Pons (tissue), 1 donor: ENCODE measurements at regions not wholly inside any gene's neighbourhood (a gene's known extent, or its start where the extent isn't known, plus 50 kb on each side); places are given as distances from the start of the nearest gene placed in this dataset.

ENCODE experiments used
- DNase-seq: peaks from one replicate; pipeline ENCODE4 v3.0.0-alpha.2; 2016; ENCODE audit warnings: low spot score

DNA sequence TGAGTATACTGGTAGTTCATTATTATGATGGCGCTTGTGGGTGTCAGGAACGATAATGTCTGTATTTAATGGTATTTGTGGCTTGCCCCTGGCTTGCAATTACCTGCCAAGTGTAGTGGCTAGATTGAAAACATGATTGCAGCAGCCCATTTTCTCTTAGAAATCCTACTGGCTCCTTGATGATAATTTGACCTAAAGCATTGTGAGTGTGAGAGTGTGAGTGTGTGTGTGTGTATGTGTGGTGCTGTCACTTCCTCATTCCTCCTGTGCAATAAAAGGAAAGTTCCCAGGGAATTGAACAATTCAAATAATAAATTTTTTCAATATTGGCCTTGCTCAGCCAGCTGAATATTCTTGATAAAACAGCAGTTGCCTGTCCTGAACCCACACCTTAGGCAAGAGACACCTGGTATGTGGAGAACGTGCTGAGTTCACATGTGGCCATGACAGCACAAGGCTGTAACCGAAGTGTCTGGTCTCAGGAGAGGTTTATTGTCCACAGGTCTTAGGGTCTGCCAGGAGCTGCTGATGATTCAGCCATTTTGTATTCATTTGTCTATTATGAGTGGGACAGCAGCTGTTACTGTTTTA lies 193.3 kb downstream of the CD47 start:
- no peak for DNase-seq

DNA sequence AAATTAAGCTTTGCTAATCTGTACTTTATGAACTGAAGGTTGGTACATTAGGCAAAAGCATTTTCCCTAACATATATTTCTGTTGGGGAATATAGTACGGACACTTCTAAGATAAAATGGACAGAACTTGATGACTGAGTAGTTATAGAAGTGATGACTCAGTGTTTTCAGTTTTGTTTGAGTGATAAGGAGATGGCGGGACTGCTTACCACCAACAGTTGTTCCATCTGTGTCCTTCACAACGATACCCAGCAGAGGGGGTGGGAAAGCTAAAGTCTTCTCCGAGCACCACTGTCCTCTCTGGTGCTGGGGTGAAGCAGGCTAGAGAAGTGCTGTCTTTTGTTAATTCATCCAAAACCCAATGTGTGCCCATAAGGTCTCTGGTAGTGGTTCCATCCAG lies 195.8 kb downstream of the CD47 start:
- no peak for DNase-seq

DNA sequence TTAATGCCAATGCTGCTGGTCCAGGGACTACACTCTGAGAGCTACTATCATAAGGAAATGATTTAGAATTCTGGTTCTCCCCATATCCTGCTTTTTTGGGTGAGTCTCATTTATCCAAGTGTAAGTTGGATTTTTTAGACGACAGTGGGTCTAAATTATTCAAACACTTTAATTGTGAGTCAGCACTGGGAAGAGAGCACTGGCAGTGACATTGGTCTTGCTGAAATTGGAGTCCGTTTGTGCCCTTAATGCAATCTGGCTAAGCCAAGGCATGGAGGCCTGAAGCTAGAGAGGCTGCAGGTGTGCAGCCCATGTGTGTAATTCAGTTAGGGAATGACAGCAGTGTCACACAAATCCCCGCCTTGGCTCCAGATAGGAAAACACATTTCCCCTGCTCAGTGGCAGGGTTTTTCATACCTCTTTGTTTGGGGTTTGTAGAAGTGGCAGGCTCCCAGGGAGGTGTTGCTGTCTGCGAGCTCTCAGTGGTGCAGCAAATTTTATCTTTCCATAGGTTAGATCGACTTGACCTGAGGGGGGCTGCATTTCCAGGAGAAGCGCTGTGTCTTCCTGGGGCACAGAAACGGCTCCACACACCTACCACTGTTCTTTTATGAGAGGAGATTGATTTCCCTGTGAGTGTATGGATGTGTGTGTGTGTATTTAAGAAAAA lies 197.7 kb downstream of the CD47 start:
- DNase-seq: no peak

- DNase-seq: no peak
Measured at GRCh38 chr3:107884719-107885460, 205.9 kb downstream of the CD47 start.

DNA sequence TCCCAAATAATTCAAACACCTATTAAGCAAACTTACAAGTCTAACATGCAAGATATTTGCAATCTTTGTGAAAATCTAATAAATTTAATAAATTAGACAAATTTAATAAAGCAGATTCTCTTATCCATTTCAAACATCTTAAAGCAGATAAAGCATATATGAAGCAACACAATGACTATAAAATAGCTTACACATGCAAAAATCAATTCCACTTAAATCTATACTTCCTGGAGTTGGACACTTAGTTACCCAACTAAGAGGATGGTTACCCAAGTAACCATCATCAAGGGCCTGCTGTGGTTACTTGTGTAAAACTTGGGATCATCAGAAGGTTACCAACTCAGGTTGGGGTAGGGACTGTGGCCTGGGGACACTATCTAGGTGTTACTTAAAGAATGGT lies 206.8 kb downstream of the CD47 start:
- DNase-seq: no peak

GRCh38 chr3:107882881-107883280 lies 207.9 kb downstream of the CD47 start:
- no peak for DNase-seq

DNA sequence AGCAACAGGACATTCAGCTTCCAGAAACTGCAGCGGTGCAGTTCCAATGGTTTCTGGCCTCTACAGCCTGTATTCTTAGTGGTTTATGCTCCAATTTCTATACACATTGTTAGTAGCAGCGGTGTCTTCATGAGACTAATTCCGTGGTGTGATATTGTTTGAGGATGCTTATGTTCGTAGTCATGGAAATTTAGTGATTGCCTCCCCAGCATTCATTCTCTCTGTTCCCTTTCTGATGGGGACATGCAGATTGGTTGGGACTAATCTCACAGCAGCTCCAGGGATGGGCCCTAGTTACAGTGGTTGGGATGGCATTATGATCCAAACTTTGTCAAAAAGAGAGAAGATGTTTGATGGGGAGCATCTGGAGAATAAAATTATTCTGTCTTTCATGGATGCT lies 208.6 kb downstream of the CD47 start:
- DNase-seq: no peak

DNA sequence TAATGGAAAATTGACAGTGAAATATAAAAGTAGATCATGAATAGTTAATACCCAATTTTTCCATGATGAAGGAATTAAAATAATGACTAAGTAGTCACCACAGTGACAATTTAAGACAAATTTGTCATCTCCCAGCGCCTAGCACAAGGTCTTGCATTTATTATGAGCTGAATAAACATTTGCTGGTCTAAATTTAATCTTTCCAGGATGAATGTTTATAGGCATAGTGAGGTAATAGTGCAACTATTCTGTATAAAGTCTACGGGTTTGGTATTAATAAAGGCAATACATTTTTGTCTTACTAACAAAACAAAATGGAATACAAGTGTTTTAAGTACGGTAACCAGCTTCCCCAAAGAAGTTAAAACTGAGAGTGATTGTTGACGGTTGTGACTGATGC lies 209.3 kb downstream of the CD47 start:
- DNase-seq: no peak

DNA sequence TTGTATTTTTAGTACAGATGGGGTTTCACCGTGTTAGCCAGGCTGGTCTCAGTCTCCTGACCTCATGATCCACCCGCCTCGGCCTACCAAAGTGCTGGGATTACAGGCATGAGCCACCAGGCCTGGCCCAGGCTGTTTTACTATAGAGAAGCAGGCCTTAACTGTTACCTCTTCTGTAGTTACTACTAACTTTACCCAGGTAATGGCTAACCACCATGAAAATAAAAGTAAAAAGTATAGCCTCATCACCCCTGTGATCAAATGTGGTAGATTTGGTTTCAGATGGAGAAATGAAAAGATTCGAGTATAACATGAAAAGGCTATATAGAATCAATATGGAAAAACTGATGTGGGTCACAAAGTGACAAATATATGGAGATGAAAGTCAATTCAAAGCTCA lies 210.1 kb downstream of the CD47 start:
- no peak for DNase-seq

DNA sequence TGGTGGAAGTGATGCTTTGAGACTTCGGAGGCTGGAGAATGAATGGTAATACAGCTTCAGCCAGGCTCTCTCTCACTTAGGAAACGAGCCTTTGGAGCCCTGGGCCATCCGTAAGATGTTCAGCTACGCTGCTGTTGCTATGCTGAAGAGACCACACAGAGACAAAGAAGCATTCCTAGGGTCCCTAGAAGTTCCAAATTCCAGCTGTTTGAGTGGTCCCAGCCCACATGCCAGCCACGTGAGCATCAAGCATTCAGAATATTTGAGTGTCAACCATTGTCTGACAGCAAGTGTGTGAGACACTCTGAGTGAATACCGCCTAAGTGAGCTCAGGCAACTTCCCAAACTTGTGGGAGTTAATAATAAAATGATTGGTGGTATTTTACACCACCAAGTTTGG lies 212.9 kb downstream of the CD47 start:
- DNase-seq: no peak

DNA sequence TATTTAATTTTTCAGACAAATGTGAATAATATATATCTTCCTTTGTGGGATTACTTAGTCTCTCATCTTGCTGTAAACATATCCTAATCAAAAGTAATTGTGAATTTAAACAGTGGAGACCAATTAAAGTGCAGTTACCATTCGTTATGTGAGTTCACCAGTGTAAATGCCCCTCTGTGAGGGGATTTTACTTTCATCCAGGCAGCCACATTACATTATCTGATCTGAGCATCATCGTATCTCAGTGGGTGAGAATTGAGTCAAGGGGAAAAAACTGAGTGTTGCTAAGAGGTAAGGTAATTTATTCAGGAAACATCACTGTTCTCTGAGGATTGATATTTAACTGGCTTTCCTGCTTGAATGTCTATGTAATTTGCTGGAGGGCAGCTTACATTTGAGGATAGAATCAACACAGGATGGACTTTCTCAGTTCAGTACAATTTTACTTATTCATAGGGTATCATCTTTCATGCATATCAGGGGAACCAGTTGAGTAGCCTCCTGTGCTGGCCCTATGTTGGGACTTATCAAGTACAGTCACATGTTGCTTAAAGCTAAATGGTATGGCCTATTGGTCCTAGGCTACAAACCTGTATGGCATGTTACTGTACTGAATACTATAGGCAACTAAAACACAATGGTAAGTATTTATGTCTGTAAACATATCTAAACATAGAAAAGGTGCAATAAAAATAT lies 219.7 kb downstream of the CD47 start:
- DNase-seq: no peak

DNA sequence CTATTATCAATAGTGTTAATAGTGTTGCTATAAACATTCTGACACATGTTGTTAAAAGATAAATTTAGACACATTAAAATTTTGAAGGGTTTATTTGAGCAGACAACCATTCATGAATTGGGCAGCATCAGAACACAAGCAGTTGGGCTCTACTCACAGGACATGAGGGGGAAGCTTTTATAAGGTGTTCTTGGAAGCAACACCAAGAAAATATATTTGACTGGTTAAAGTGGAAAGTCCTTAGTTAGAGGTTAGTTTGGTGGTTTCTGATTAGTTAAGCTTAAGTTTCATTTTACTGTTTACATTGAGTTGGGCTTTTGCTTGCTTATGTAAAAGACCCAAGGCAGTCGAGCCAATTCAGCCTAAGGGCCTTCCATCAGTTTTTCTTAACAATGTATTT lies 220.7 kb downstream of the CD47 start:
- no peak for DNase-seq

GRCh38 chr3:107868449-107868848 lies 222.4 kb downstream of the CD47 start:
- no peak for DNase-seq

DNA sequence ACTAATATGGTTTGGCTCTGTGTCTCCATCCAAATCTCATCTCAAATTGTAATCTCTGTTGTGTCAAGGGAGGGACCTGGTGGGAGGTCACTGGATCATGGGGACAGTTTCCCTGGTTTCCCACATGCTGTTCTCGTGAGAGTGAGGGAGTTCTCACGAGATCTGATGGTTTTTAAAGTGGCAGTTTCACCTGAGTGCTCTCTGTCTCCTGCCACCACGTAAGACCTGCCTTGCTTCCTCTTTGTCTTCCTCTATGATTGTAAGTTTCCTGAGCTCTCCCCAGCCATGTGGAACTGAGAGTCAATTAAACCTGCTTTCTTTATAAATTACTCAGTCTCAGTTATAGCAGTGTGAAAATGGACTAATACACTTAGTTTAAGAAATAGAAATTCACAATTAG lies 228.9 kb downstream of the CD47 start:
- DNase-seq: no peak

- no peak for DNase-seq
Measured at GRCh38 chr3:107861422-107861821, 229.4 kb downstream of the CD47 start.
